A549 (cell line): ENCODE measurements at regions not wholly inside any gene's neighbourhood (a gene's known extent, or its start where the extent isn't known, plus 50 kb on each side); places are given as distances from the start of the nearest gene placed in this dataset.

Source experiments
- ATAC-seq, 2 experiments: fragments of 200-7000 bp in 1 of 2; fragments of >200 bp in 1 of 2; cut with Nextera tagmentation in 1 of 2; cut with Tn5 transposase in 1 of 2; 3 replicates each; pipeline versions ENCODE4 v1.8.0 to v1.9.1; 2018 to 2020; ENCODE audit warnings: mild to moderate bottlenecking in 1 of 2, moderate library complexity in 1 of 2
- CTCF ChIA-PET: fragments of 300-600 bp; sonication (Branson Sonifier 250); formaldehyde crosslinking; extraction: SDS; loops from one replicate; lab custom pipeline; 2021; ENCODE audit warnings: antibody characterized with exemption, inconsistent platforms; lab: Yijun Ruan, JAX
- POLR2A ChIA-PET: fragments of 350-600 bp; formaldehyde crosslinking; extraction: SDS; loops from one replicate; lab custom pipeline; 2021; ENCODE audit warnings: antibody characterized with exemption, inconsistent platforms; lab: Yijun Ruan, JAX
- DNase-seq, 2 experiments: peaks; one replicate each; pipeline versions ENCODE4 v3.0.0 to v3.0.0-alpha.2; 2011 to 2016; ENCODE audit warnings: low read depth in 1 of 2, low spot score in 1 of 2
- FAIRE-seq: peaks from 2 replicates; lab custom pipeline; 2011; peaks lifted over from hg19 to GRCh38; lab: Jason Lieb, UNC
- H3K27ac ChIP-seq, 2 experiments: fragments of >200 bp; sonication (Bioruptor Twin); formaldehyde crosslinking; 3 replicates each; pipeline ENCODE4 v1.5.1; 2016 to 2017
- H3K4me1 ChIP-seq: fragments of >200 bp; sonication (Bioruptor Twin); formaldehyde crosslinking; 3 replicates; pipeline ENCODE4 v1.6.1; 2016
- H3K4me2 ChIP-seq: fragments of >200 bp; sonication (Bioruptor Twin); formaldehyde crosslinking; 3 replicates; pipeline ENCODE4 v1.6.1; 2016
- H3K4me3 ChIP-seq: fragments of >200 bp; sonication (Bioruptor Twin); formaldehyde crosslinking; 3 replicates; pipeline ENCODE4 v1.5.1; 2016
- H3K9me3 ChIP-seq: fragments of >200 bp; sonication (Bioruptor Twin); formaldehyde crosslinking; 3 replicates; pipeline ENCODE4 v1.6.1; 2016
- KDM1A ChIP-seq: fragments of 200-600 bp; sonication (generic); IDR thresholded peaks from 2 replicates; pipeline ENCODE4 v1.6.1; 2016; ENCODE audit warnings: low read depth, mild to moderate bottlenecking
- MAFK ChIP-seq: fragments of 450-650 bp; IDR thresholded peaks from 2 replicates; pipeline ENCODE4 v1.6.1; 2014; ENCODE audit not compliant: partially characterized antibody
- RAD21 ChIP-seq, 2 experiments: fragments of >200 bp in 1 of 2; sonication (Bioruptor Twin) in 1 of 2; formaldehyde crosslinking in 1 of 2; IDR thresholded peaks in 1 of 2; conservative IDR thresholded peaks in 1 of 2; 2 replicates in 1 of 2; 3 replicates in 1 of 2; pipeline ENCODE4 v1.6.1; 2012 to 2018; ENCODE audit warnings: inconsistent platforms in 1 of 2
- RARB ChIP-seq: fragments of 250-450 bp; sonication (Bioruptor Pico); IDR thresholded peaks from 2 replicates; pipeline ENCODE4 v1.8.0; 2021; ENCODE audit warnings: mild to moderate bottlenecking, moderate library complexity
- SREBF2 ChIP-seq: fragments of 450-650 bp; IDR thresholded peaks from 2 replicates; pipeline ENCODE4 v1.6.1; 2014; ENCODE audit warnings: mild to moderate bottlenecking, moderate library complexity
- ZFP36 ChIP-seq: fragments of 450-650 bp; IDR thresholded peaks from 2 replicates; pipeline ENCODE4 v1.6.1; 2014; ENCODE audit warnings: borderline replicate concordance; ENCODE audit not compliant: partially characterized antibody
- WGBS: methylation state at CpG from one replicate; pipeline ENCODE4 v1.1.6; 2017; ENCODE audit errors: missing lambda C conversion rate; 5-methylcytosine and 5-hydroxymethylcytosine counted together
- TF ChIP-seq, protein P1 (sequence below): IDR thresholded peaks from 2 replicates; pipeline ENCODE4 v1.6.1; 2012
- TF ChIP-seq, protein P2 (sequence below): fragments of 200-600 bp; sonication (generic); IDR thresholded peaks from 2 replicates; pipeline ENCODE4 v1.6.1; 2016; ENCODE audit warnings: antibody characterized with exemption, mild to moderate bottlenecking, moderate library complexity
- TF ChIP-seq, protein P3 (sequence below): fragments of 150-350 bp; IDR thresholded peaks from 2 replicates; pipeline ENCODE4 v1.6.1; 2014; ENCODE audit warnings: low read depth, mild to moderate bottlenecking, low read length
- TF ChIP-seq, protein P4 (sequence below): fragments of >200 bp; sonication (Bioruptor Twin); formaldehyde crosslinking; IDR thresholded peaks from 3 replicates; pipeline ENCODE4 v1.6.1; 2016
- TF ChIP-seq, protein P5 (sequence below): fragments of 250-450 bp; sonication (Bioruptor Pico); IDR thresholded peaks from 2 replicates; pipeline ENCODE4 v1.5.0; 2020; ENCODE audit warnings: low read depth, mild to moderate bottlenecking, moderate library complexity
- TF ChIP-seq, protein P6 (sequence below): fragments of 250-450 bp; sonication (Bioruptor Pico); IDR thresholded peaks from 2 replicates; pipeline ENCODE4 v1.5.0; 2021; ENCODE audit warnings: mild to moderate bottlenecking, moderate library complexity, borderline replicate concordance

DNA sequence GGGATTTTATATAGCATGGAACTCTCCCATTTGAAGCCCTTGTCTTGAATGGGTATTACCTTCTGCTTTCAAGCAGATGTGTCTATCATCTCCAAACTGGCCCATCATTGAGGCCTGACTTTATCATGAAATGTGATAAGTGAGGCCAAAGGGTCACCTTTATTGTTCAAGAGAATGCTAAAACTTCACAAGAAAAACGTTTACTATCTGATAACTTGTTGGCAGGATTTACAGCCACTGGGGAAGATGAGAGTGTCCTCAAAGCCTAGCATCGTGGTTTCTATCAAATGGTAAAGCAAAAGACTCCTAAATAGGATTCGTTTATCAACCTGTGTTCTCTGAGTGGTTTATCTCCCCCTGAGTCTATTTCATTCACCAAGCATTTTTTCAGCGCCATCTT lies 62.0 kb upstream of the CLMN start:
- DNase-seq (no peak), FAIRE-seq (no peak), ATAC-seq (no peak)
- ChIA-PET CTCF (interaction anchor here (1.1 kb wide), 1 partner anchor 45 kb away, joined by 3 read pairs; no protein-coding TSS in a partner anchor), POLR2A (no interaction called here)
- H3K9me3 ChIP-seq: peaks cover 31% of the 10 kb centered on the region
- TF ChIP-seq RAD21 (conservative IDR thresholded peaks at IDR 0.05 in 1 of 2, IDR thresholded peaks at IDR 0.05 in 1 of 2): no peak
- TF ChIP-seq SREBF2: no peak
- TF ChIP-seq, protein P1, sequence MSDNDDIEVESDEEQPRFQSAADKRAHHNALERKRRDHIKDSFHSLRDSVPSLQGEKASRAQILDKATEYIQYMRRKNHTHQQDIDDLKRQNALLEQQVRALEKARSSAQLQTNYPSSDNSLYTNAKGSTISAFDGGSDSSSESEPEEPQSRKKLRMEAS: no peak
- TF ChIP-seq, protein P2, sequence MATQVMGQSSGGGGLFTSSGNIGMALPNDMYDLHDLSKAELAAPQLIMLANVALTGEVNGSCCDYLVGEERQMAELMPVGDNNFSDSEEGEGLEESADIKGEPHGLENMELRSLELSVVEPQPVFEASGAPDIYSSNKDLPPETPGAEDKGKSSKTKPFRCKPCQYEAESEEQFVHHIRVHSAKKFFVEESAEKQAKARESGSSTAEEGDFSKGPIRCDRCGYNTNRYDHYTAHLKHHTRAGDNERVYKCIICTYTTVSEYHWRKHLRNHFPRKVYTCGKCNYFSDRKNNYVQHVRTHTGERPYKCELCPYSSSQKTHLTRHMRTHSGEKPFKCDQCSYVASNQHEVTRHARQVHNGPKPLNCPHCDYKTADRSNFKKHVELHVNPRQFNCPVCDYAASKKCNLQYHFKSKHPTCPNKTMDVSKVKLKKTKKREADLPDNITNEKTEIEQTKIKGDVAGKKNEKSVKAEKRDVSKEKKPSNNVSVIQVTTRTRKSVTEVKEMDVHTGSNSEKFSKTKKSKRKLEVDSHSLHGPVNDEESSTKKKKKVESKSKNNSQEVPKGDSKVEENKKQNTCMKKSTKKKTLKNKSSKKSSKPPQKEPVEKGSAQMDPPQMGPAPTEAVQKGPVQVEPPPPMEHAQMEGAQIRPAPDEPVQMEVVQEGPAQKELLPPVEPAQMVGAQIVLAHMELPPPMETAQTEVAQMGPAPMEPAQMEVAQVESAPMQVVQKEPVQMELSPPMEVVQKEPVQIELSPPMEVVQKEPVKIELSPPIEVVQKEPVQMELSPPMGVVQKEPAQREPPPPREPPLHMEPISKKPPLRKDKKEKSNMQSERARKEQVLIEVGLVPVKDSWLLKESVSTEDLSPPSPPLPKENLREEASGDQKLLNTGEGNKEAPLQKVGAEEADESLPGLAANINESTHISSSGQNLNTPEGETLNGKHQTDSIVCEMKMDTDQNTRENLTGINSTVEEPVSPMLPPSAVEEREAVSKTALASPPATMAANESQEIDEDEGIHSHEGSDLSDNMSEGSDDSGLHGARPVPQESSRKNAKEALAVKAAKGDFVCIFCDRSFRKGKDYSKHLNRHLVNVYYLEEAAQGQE: no peak
- no peak for TF ChIP-seq MAFK
- TF ChIP-seq, protein P3, sequence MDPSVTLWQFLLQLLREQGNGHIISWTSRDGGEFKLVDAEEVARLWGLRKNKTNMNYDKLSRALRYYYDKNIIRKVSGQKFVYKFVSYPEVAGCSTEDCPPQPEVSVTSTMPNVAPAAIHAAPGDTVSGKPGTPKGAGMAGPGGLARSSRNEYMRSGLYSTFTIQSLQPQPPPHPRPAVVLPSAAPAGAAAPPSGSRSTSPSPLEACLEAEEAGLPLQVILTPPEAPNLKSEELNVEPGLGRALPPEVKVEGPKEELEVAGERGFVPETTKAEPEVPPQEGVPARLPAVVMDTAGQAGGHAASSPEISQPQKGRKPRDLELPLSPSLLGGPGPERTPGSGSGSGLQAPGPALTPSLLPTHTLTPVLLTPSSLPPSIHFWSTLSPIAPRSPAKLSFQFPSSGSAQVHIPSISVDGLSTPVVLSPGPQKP: no peak
- TF ChIP-seq, protein P4, sequence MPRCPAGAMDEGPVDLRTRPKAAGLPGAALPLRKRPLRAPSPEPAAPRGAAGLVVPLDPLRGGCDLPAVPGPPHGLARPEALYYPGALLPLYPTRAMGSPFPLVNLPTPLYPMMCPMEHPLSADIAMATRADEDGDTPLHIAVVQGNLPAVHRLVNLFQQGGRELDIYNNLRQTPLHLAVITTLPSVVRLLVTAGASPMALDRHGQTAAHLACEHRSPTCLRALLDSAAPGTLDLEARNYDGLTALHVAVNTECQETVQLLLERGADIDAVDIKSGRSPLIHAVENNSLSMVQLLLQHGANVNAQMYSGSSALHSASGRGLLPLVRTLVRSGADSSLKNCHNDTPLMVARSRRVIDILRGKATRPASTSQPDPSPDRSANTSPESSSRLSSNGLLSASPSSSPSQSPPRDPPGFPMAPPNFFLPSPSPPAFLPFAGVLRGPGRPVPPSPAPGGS: no peak
- 24% methylated on average over 4 of the region's 4 CpGs for WGBS
- no peak overlapping the region for H3K4me3 ChIP-seq
- H3K4me2 ChIP-seq: no peak overlapping the region
- no peak overlapping the region for H3K27ac ChIP-seq
- no peaks in the 10 kb centered on the region for H3K4me1 ChIP-seq

DNA sequence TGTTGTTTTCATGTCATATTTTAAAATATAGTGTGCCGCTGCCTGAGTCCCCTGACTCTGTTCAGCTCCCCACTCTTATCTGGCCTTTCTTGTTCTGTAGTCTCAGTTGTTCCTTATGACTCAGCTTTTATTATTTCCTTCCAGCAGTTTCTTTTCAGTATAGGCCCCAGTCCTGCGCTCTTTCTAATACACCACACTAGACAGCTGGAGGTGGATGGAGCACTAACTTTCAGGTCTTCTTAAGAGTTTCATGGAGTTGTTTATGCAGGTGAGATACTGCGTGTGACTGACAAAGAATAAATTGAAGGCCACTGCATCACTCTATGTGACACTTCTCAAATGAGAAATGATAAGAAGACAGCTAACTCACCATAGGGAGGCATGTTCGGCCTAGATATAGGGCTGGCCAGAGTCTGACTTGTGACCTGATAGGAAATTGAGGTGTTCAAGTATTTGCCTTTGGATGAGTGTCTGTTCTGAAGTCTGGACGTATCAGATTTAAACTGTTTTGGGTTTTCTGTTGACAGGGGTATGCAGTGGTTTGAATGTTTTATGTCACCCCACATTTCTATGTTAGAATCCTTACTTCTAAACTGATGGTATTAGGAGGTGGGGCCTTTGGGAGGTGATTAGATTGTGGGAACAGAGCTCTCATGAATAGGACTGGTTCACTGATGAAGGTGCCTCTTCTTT lies 60.8 kb upstream of the CLMN start:
- H3K4me3 ChIP-seq: no peak overlapping the region
- POLR2A ChIA-PET: no interaction called here
- H3K9me3 ChIP-seq: peaks cover 31% of the 10 kb centered on the region
- WGBS: 75% methylated on average over 5 of the region's 5 CpGs
- no peak for FAIRE-seq
- no peak for TF ChIP-seq ZFP36
- TF ChIP-seq RARB: no peak
- TF ChIP-seq, protein P5, sequence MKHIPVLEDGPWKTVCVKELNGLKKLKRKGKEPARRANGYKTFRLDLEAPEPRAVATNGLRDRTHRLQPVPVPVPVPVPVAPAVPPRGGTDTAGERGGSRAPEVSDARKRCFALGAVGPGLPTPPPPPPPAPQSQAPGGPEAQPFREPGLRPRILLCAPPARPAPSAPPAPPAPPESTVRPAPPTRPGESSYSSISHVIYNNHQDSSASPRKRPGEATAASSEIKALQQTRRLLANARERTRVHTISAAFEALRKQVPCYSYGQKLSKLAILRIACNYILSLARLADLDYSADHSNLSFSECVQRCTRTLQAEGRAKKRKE (CRISPR knock-in tag): no peak
- TF ChIP-seq, all 56 proteins: peak for 0
- H3K27ac ChIP-seq: no peak overlapping the region
- ATAC-seq (no peak), DNase-seq (no peak)
- H3K4me2 ChIP-seq: no peak overlapping the region
- H3K4me1 ChIP-seq: no peaks in the 10 kb centered on the region
- CTCF ChIA-PET: interaction anchor here (1.2 kb wide), 1 partner anchor 33 kb away, joined by 3 read pairs; no protein-coding TSS in a partner anchor

DNA sequence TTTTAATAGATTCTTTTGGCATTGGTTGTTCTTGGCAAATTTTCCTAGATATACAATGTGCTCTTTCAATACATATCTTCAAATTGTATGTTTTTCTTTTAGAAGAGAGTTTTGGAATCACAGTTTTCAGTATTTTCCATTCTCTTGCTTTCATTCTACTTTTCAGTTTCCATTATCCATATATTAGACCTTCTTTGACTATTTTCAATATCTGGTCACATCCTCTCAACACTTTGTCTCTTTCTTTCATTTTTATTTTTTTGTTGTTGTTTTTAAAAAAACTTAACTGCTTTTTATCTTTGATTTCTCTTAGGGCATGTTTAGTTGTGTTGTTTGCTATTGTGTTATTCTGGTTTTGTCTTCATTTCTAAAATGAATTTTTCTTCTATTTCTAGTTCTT lies 59.9 kb upstream of the CLMN start:
- peaks cover 31% of the 10 kb centered on the region for H3K9me3 ChIP-seq
- no peak overlapping the region for H3K4me3 ChIP-seq
- TF ChIP-seq KDM1A: peak; percentile 48; the same call in 1 of the 2 replicates
- TF ChIP-seq, protein P6, sequence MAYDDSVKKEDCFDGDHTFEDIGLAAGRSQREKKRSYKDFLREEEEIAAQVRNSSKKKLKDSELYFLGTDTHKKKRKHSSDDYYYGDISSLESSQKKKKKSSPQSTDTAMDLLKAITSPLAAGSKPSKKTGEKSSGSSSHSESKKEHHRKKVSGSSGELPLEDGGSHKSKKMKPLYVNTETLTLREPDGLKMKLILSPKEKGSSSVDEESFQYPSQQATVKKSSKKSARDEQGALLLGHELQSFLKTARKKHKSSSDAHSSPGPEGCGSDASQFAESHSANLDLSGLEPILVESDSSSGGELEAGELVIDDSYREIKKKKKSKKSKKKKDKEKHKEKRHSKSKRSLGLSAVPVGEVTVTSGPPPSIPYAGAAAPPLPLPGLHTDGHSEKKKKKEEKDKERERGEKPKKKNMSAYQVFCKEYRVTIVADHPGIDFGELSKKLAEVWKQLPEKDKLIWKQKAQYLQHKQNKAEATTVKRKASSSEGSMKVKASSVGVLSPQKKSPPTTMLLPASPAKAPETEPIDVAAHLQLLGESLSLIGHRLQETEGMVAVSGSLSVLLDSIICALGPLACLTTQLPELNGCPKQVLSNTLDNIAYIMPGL (CRISPR knock-in tag): no peak
- CTCF ChIA-PET: interaction anchor here (0.6 to 1.2 kb wide), 2 partner anchors 33 to 53 kb away, joined by 3 read pairs; no protein-coding TSS in a partner anchor
- POLR2A ChIA-PET: no interaction called here
- H3K4me2 ChIP-seq: no peak overlapping the region
- H3K27ac ChIP-seq: no peak overlapping the region
- DNase-seq: no peak
- H3K4me1 ChIP-seq: no peaks in the 10 kb centered on the region
- FAIRE-seq: no peak
- ATAC-seq: no peak
